K562 (cell line): ENCODE measurements at regions not wholly inside any gene's neighbourhood (a gene's known extent, or its start where the extent isn't known, plus 50 kb on each side); places are given as distances from the start of the nearest gene placed in this dataset.

ENCODE experiments used
- ATAC-seq: fragments of 200-7000 bp; cut with Tn5 transposase; 3 replicates; pipeline ENCODE4 v1.9.1; 2020; ENCODE audit warnings: moderate library complexity
- BruUV-seq: library from RNA; stranded (reverse); fragments of 400-500 nt; replicated peaks from 2 replicates; lab custom pipeline; 2021; lab: Mats Ljungman, UMichigan
- CTCF ChIA-PET: fragments of 300-600 bp; formaldehyde crosslinking; extraction: SDS; loops from one replicate; lab custom pipeline; 2021; ENCODE audit warnings: low intra/inter-chr PET ratio; lab: Yijun Ruan, JAX
- POLR2A ChIA-PET: fragments of 300-600, 350-650 bp; sonication (Branson Sonifier 250); formaldehyde crosslinking; extraction: SDS; loops from one replicate; lab custom pipeline; 2021; ENCODE audit warnings: antibody characterized with exemption, inconsistent platforms; lab: Yijun Ruan, JAX
- DNase-seq, 4 experiments: peaks; one replicate each; pipeline versions ENCODE4 v3.0.0 to v3.0.0-alpha.2; 2011 to 2018; ENCODE audit warnings: low spot score in 3 of 4, mixed read lengths in 3 of 4; ENCODE audit errors: extremely low read depth in 1 of 4
- FAIRE-seq: peaks from 2 replicates; lab custom pipeline; 2011; peaks lifted over from hg19 to GRCh38; lab: Jason Lieb, UNC
- H2AFZ ChIP-seq: 2 replicates; pipeline ENCODE4 v1.6.0; 2011; ENCODE audit warnings: low read depth, low read length, control low read depth, inconsistent platforms
- H3K27ac ChIP-seq: fragments of 200-600 bp; 3 replicates; pipeline ENCODE4 v1.8.0; 2011; ENCODE audit warnings: low read depth, mild to moderate bottlenecking, control low read depth, inconsistent platforms, low read length, moderate library complexity, mixed read lengths; ENCODE audit errors: extremely low read depth
- H3K27me3 ChIP-seq, 2 experiments: fragments of 300-600 bp in 1 of 2; 2 replicates in 1 of 2; 3 replicates in 1 of 2; pipeline versions ENCODE4 v1.6.0 to v1.8.0; 2011; ENCODE audit warnings: inconsistent platforms in 2 of 2, low read length in 2 of 2, mild to moderate bottlenecking in 1 of 2, mixed read lengths in 1 of 2, moderate library complexity in 1 of 2; ENCODE audit not compliant: control insufficient read depth in 2 of 2, insufficient read depth in 2 of 2
- H3K36me3 ChIP-seq: fragments of 300-600 bp; 3 replicates; pipeline ENCODE4 v1.8.0; 2011; ENCODE audit warnings: mild to moderate bottlenecking, low read length, inconsistent platforms; ENCODE audit not compliant: control insufficient read depth, insufficient read depth
- H3K4me1 ChIP-seq, 2 experiments: fragments of 200-600 bp in 1 of 2; replicated peaks in 1 of 2; 2 replicates in 1 of 2; 3 replicates in 1 of 2; pipeline versions ENCODE4 v1.5.1 to v1.8.0; 2011; ENCODE audit warnings: inconsistent platforms in 2 of 2, low read length in 2 of 2, mild to moderate bottlenecking in 1 of 2, mixed read lengths in 1 of 2, moderate library complexity in 1 of 2; ENCODE audit not compliant: control insufficient read depth in 2 of 2, insufficient read depth in 2 of 2
- H3K4me2 ChIP-seq: 2 replicates; pipeline ENCODE4 v1.6.1; 2011; ENCODE audit warnings: low read length, control low read depth, inconsistent platforms, mixed read lengths; ENCODE audit not compliant: insufficient read depth
- H3K4me3 ChIP-seq: fragments of 200-600 bp; sonication (generic), shearing (Covaris generic); 2 replicates; pipeline ENCODE4 v1.5.1; 2016; ENCODE audit warnings: control low read depth, inconsistent platforms
- H3K79me2 ChIP-seq: fragments of 200-600 bp; 3 replicates; pipeline ENCODE4 v1.8.0; 2011; ENCODE audit warnings: low read length, inconsistent platforms; ENCODE audit not compliant: control insufficient read depth, insufficient read depth
- H3K9ac ChIP-seq, 2 experiments: 2 replicates each; pipeline versions ENCODE4 v1.6.0 to v1.6.1; 2011; ENCODE audit warnings: low read depth in 2 of 2, low read length in 2 of 2, control low read depth in 1 of 2, inconsistent platforms in 1 of 2, mild to moderate bottlenecking in 1 of 2, mixed read lengths in 1 of 2; ENCODE audit not compliant: insufficient read depth in 1 of 2
- H3K9me1 ChIP-seq: one replicate; pipeline ENCODE4 v1.6.0; 2011; ENCODE audit warnings: inconsistent platforms, mild to moderate bottlenecking, low read length, moderate library complexity; ENCODE audit not compliant: control insufficient read depth, insufficient read depth
- H3K9me3 ChIP-seq: replicated peaks from 2 replicates; pipeline ENCODE4 v1.5.1; 2011; ENCODE audit warnings: low read depth, low read length, inconsistent platforms; ENCODE audit not compliant: control insufficient read depth, insufficient read depth
- H4K20me1 ChIP-seq: replicated peaks from 2 replicates; pipeline ENCODE4 v1.6.1; 2011; ENCODE audit warnings: low read length, inconsistent platforms, mixed read lengths; ENCODE audit not compliant: control insufficient read depth, insufficient read depth
- ARID3A ChIP-seq: IDR thresholded peaks from 2 replicates; pipeline ENCODE4 v1.6.1; 2012; ENCODE audit warnings: low read depth, low read length, improper control_type of control experiment, borderline replicate concordance
- CEBPG ChIP-seq, 3 experiments: fragments of 200-800 bp in 1 of 3; sonication (Bioruptor generic) in 1 of 3; sonication (generic) in 1 of 3; formaldehyde crosslinking in 1 of 3; IDR thresholded peaks in 2 of 3; conservative IDR thresholded peaks in 1 of 3; 2 replicates each; pipeline versions ENCODE4 v1.6.1 to v1.8.0; 2016 to 2022; ENCODE audit warnings: missing compliant biosample characterization in 2 of 3, missing genetic modification characterization in 2 of 3, mild to moderate bottlenecking in 1 of 3, missing genetic modification reagents in 1 of 3
- FUS ChIP-seq: fragments of 200-400 bp; formaldehyde crosslinking; optimal IDR thresholded peaks from 2 replicates; pipeline ENCODE3; 2017; ENCODE audit warnings: low read depth, low read length
- MLX ChIP-seq, 2 experiments: fragments of 450-650 bp in 1 of 2; sonication (generic) in 1 of 2; formaldehyde crosslinking; conservative IDR thresholded peaks; 2 replicates each; pipeline versions ENCODE4 v1.4.0 to v1.8.1; 2020 to 2022; ENCODE audit warnings: mild to moderate bottlenecking in 1 of 2, missing genetic modification reagents in 1 of 2
- POLR2A ChIP-seq: fragments of 450-650 bp; conservative IDR thresholded peaks from 2 replicates; pipeline ENCODE4 v1.6.1; 2016
- SMARCE1 ChIP-seq: fragments of 450-650 bp; IDR thresholded peaks from 2 replicates; pipeline ENCODE4 v1.7.1; 2016; ENCODE audit warnings: mild to moderate bottlenecking
- WGBS: fragments of 100-300 bp; shearing (Covaris generic); methylation state at CpG from one replicate; pipeline ENCODE4 v1.1.6; 2016; ENCODE audit warnings: low coverage, mixed read lengths; ENCODE audit not compliant: insufficient coverage; ENCODE audit errors: missing lambda C conversion rate; 5-methylcytosine and 5-hydroxymethylcytosine counted together
- in situ Hi-C: fragments of 300-500 bp; cut with MboI; formaldehyde crosslinking; loops from 4 replicates; pipeline ENCODE4 v1.15.0; 2018; ENCODE audit warnings: inconsistent platforms, mixed read lengths
- intact Hi-C: fragments of 100-400 bp; cut with micrococcal nuclease; formaldehyde crosslinking; loops from 2 replicates; pipeline ENCODE4 v1.14.2; 2022

- TF ChIP-seq MLX (CRISPR knock-in tag; conservative IDR thresholded peaks at IDR 0.05) (no peak), SMARCE1 (no peak), ARID3A (no peak)
Measured at GRCh38 chr22:22997988-22998387, 72.3 kb upstream of the GNAZ start (continued).

- Histone ChIP-seq H3K79me2 (no peaks in the 10 kb centered on the region), H3K27ac (no peak overlapping the region)
- BruUV-seq: no TSS peak
- no peak for DNase-seq
- TF ChIP-seq CEBPG (CRISPR knock-in tag; IDR thresholded peaks at IDR 0.05) (no peak), CEBPG (tag; conservative IDR thresholded peaks at IDR 0.05 in 1 of 2, IDR thresholded peaks at IDR 0.05 in 1 of 2) (peak in 1 of 2 experiments; percentile 66; a peak in 2 of 4 replicates), FUS (no peak), POLR2A (no peak)
- TF ChIP-seq, all 486 proteins: peak for 1
- no peaks in the 10 kb centered on the region for H4K20me1 ChIP-seq
- H2AFZ ChIP-seq: no peak overlapping the region
- no peaks in the 10 kb centered on the region for H3K9me1 ChIP-seq
- ATAC-seq: no peak
- 0% methylated on average over 2 of the region's 2 CpGs for WGBS
- peaks cover 11% of the 10 kb centered on the region for H3K9me3 ChIP-seq
- H3K36me3 ChIP-seq: no peaks in the 10 kb centered on the region
- no peak overlapping the region for H3K4me2 ChIP-seq
- CTCF ChIA-PET: no interaction called here
- intact Hi-C loops: no loop called here
- no peak overlapping the region for H3K9ac ChIP-seq
- no peak for FAIRE-seq
- no peaks in the 10 kb centered on the region for H3K27me3 ChIP-seq
- no peaks in the 10 kb centered on the region for H3K4me1 ChIP-seq
- no peak overlapping the region for H3K4me3 ChIP-seq
- in situ Hi-C loops: no loop called here
- POLR2A ChIA-PET: interaction anchor here (0.6 to 1.2 kb wide), 5 partner anchors 10 to 124 kb away, joined by 3 to 5 read pairs (median 3); no protein-coding TSS in a partner anchor
Measured at GRCh38 chr22:22999523-22999922, 70.8 kb upstream of the GNAZ start.
